ENCODE measurements at regions not wholly inside any gene's neighbourhood (a gene's known extent, or its start where the extent isn't known, plus 50 kb on each side); places are given as distances from the start of the nearest gene placed in this dataset.

- Mint-ChIP-seq H3K27ac (no peak overlapping the region), H3K4me3 (no peak overlapping the region), H3K9me3 (no peaks in the 10 kb centered on the region), H3K4me1 (peaks cover 0 to 5% of the 10 kb centered on the region in 2 donors), H3K27me3 (ENCODE audit: low read depth in 2 of 2) (peaks cover 0 to 5% of the 10 kb centered on the region in 2 donors), H3K36me3 (no peaks in the 10 kb centered on the region)
- no peak for DNase-seq
- no peaks in the 10 kb centered on the region for H3K27me3 ChIP-seq (ENCODE audit: control insufficient read depth, insufficient read depth, low read length)
- ATAC-seq = no peak
- no peaks in the 10 kb centered on the region for H3K9me3 ChIP-seq (ENCODE audit: control insufficient read depth, insufficient read depth, low read length)
- H3K4me1 ChIP-seq (ENCODE audit: control insufficient read depth, insufficient read depth, low read length) = no peaks in the 10 kb centered on the region
- no peak overlapping the region for H3K27ac ChIP-seq (ENCODE audit: low read length)
- H3K4me3 ChIP-seq (ENCODE audit: low read length) = no peak overlapping the region
- TF ChIP-seq CTCF (IDR thresholded peaks at IDR 0.05) = no peak
- WGBS (ENCODE audit: insufficient coverage) = 88% methylated on average over 7 of the region's 7 CpGs
- intact Hi-C loops (cut with micrococcal nuclease) = no loop called here
- H3K36me3 ChIP-seq (ENCODE audit: control insufficient read depth, insufficient read depth, low read length) = no peaks in the 10 kb centered on the region
Measured at GRCh38 chr20:6689339-6689973, 78.0 kb upstream of the BMP2 start.

- 0% methylated on average over 1 of the region's 2 CpGs for WGBS (ENCODE audit: insufficient coverage)
- ATAC-seq (no peak), DNase-seq (no peak)
- Mint-ChIP-seq H3K4me3 (no peak overlapping the region), H3K27me3 (ENCODE audit: low read depth in 2 of 2) (peaks cover 0 to 5% of the 10 kb centered on the region in 2 donors), H3K27ac (no peak overlapping the region), H3K9me3 (no peaks in the 10 kb centered on the region), H3K36me3 (no peaks in the 10 kb centered on the region), H3K4me1 (peaks cover 0 to 5% of the 10 kb centered on the region in 2 donors)
- Histone ChIP-seq H3K4me3 (ENCODE audit: low read length) (no peak overlapping the region), H3K36me3 (ENCODE audit: control insufficient read depth, insufficient read depth, low read length) (no peaks in the 10 kb centered on the region), H3K9me3 (ENCODE audit: control insufficient read depth, insufficient read depth, low read length) (no peaks in the 10 kb centered on the region), H3K27ac (ENCODE audit: low read length) (no peak overlapping the region), H3K27me3 (ENCODE audit: control insufficient read depth, insufficient read depth, low read length) (no peaks in the 10 kb centered on the region), H3K4me1 (ENCODE audit: control insufficient read depth, insufficient read depth, low read length) (no peaks in the 10 kb centered on the region)
- TF ChIP-seq CTCF (IDR thresholded peaks at IDR 0.05) = no peak
- intact Hi-C loops (cut with micrococcal nuclease) = no loop called here
Measured at GRCh38 chr20:6686171-6686570, 81.3 kb upstream of the BMP2 start.

GRCh38 chr20:6685626-6686025 is 81.9 kb upstream of the BMP2 start:
- Histone ChIP-seq H3K4me3 (ENCODE audit: low read length) (no peak overlapping the region), H3K36me3 (ENCODE audit: control insufficient read depth, insufficient read depth, low read length) (no peaks in the 10 kb centered on the region), H3K4me1 (ENCODE audit: control insufficient read depth, insufficient read depth, low read length) (peaks cover 4% of the 10 kb centered on the region), H3K27me3 (ENCODE audit: control insufficient read depth, insufficient read depth, low read length) (no peaks in the 10 kb centered on the region), H3K27ac (ENCODE audit: low read length) (no peak overlapping the region), H3K9me3 (ENCODE audit: control insufficient read depth, insufficient read depth, low read length) (no peaks in the 10 kb centered on the region)
- no peak for TF ChIP-seq CTCF (IDR thresholded peaks at IDR 0.05)
- DNase-seq (no peak), ATAC-seq (no peak)
- Mint-ChIP-seq H3K4me1 (peaks cover 0 to 5% of the 10 kb centered on the region in 2 donors), H3K9me3 (no peaks in the 10 kb centered on the region), H3K36me3 (no peaks in the 10 kb centered on the region), H3K27me3 (ENCODE audit: low read depth in 2 of 2) (peaks cover 0 to 5% of the 10 kb centered on the region in 2 donors), H3K4me3 (no peak overlapping the region), H3K27ac (no peak overlapping the region)
- intact Hi-C loops (cut with micrococcal nuclease) = no loop called here
- 85% methylated on average over 3 of the region's 4 CpGs for WGBS (ENCODE audit: insufficient coverage)

- 90% methylated on average over 5 of the region's 5 CpGs for WGBS (ENCODE audit: insufficient coverage)
- H3K36me3 ChIP-seq (ENCODE audit: control insufficient read depth, insufficient read depth, low read length) = no peaks in the 10 kb centered on the region
- no peaks in the 10 kb centered on the region for H3K36me3 Mint-ChIP-seq
- peaks cover 0 to 7% of the 10 kb centered on the region in 2 donors for H3K27me3 Mint-ChIP-seq (ENCODE audit: low read depth in 2 of 2)
- H3K4me1 ChIP-seq (ENCODE audit: control insufficient read depth, insufficient read depth, low read length) = peaks cover 4% of the 10 kb centered on the region
- peaks cover 0 to 5% of the 10 kb centered on the region in 2 donors for H3K4me1 Mint-ChIP-seq
- ATAC-seq (no peak), DNase-seq (no peak)
- no peak overlapping the region for H3K27ac ChIP-seq (ENCODE audit: low read length)
- no peaks in the 10 kb centered on the region for H3K27me3 ChIP-seq (ENCODE audit: control insufficient read depth, insufficient read depth, low read length)
- H3K9me3 Mint-ChIP-seq = peaks cover 0 to 3% of the 10 kb centered on the region in 2 donors
- TF ChIP-seq CTCF (IDR thresholded peaks at IDR 0.05) = no peak
- intact Hi-C loops (cut with micrococcal nuclease) = no loop called here
- no peak overlapping the region for H3K27ac Mint-ChIP-seq
- no peaks in the 10 kb centered on the region for H3K9me3 ChIP-seq (ENCODE audit: control insufficient read depth, insufficient read depth, low read length)
- H3K4me3 Mint-ChIP-seq = no peak overlapping the region
- no peak overlapping the region for H3K4me3 ChIP-seq (ENCODE audit: low read length)
Measured at GRCh38 chr20:6685181-6685582, 82.3 kb upstream of the BMP2 start.

Measured in natural killer cell (primary cell).